Esophagus muscularis mucosa (tissue), 4 donors: ENCODE measurements at regions not wholly inside any gene's neighbourhood (a gene's known extent, or its start where the extent isn't known, plus 50 kb on each side); places are given as distances from the start of the nearest gene placed in this dataset.

ENCODE experiments used
- DNase-seq: peaks from one replicate; pipeline ENCODE4 v3.0.0-alpha.2; 2017; ENCODE audit errors: extremely low spot score
- H3K27ac ChIP-seq, 4 donors: fragments of 200-600 bp; sonication (generic); replicated peaks in 1 of 4; 1 replicate in 3 of 4; 2 replicates in 1 of 4; pipeline ENCODE4 v1.5.1; 2016 to 2019; ENCODE audit warnings: mild to moderate bottlenecking in 1 of 4
- H3K27me3 ChIP-seq, 4 donors: fragments of 200-600 bp; sonication (generic); one replicate each; pipeline versions ENCODE4 v1.5.1 to v1.6.0; 2016 to 2019
- H3K36me3 ChIP-seq, 4 donors: fragments of 200-600 bp; sonication (generic); one replicate each; pipeline ENCODE4 v1.5.1; 2016 to 2019
- H3K4me1 ChIP-seq, 4 donors: fragments of 200-600 bp; sonication (generic); one replicate each; pipeline ENCODE4 v1.5.1; 2016 to 2019
- H3K4me3 ChIP-seq, 4 donors: fragments of 200-600 bp; sonication (generic); 1 replicate in 2 of 4; 2 replicates in 2 of 4; pipeline ENCODE4 v1.5.1; 2016 to 2019; ENCODE audit warnings: mild to moderate bottlenecking in 4 of 4, moderate library complexity in 1 of 4
- H3K9me3 ChIP-seq, 4 donors: fragments of 200-600 bp; sonication (generic); 1 replicate in 3 of 4; 2 replicates in 1 of 4; pipeline ENCODE4 v1.5.1; 2016 to 2019
- CTCF ChIP-seq, 3 experiments: fragments of 200-600 bp in 2 of 3; fragments of 450-650 bp in 1 of 3; sonication (generic) in 2 of 3; IDR thresholded peaks; one replicate each; pipeline ENCODE4 v1.5.1; 2017 to 2019; ENCODE audit warnings: antibody characterized with exemption in 3 of 3, mild to moderate bottlenecking in 2 of 3, moderate library complexity in 1 of 3
- EP300 ChIP-seq: sonication (generic); formaldehyde crosslinking; IDR thresholded peaks from one replicate; pipeline ENCODE4 v1.6.1; 2017; ENCODE audit warnings: antibody characterized with exemption
- POLR2A ChIP-seq: fragments of 450-650 bp; IDR thresholded peaks from one replicate; pipeline ENCODE4 v1.6.1; 2017; ENCODE audit warnings: antibody characterized with exemption, moderate library complexity, mild to moderate bottlenecking, low read depth
- POLR2AphosphoS5 ChIP-seq, 2 donors: sonication (generic); formaldehyde crosslinking; IDR thresholded peaks; one replicate each; pipeline ENCODE4 v1.6.1; 2017; ENCODE audit warnings: antibody characterized with exemption in 2 of 2
- WGBS: methylation state at CpG from one replicate; pipeline ENCODE4 v1.1.5; 2018; 5-methylcytosine and 5-hydroxymethylcytosine counted together
- intact Hi-C: fragments of 100-400 bp; cut with DNase I; formaldehyde crosslinking; loops from one replicate; pipeline ENCODE4 v1.15.1; 2023

DNA sequence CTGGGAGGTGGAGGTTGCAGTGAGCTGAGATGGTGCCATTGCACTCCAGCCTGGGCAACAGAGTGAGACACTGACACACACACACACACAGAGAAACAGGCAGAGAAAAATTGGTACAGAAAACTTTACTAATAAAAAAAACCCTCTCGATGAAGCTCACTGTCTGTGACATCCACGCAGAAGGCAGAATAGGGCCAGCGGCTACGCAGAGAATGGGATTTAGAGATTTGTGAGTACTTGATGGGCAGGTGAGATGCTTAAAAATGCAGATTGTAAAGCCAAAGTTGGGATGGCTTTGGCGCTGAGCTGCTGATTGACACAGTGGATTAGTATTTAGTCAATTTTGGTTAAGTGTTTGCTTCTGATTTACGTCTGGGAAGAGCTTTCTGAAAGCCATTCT, 561.1 kb downstream of the TBC1D22A start:
- Histone ChIP-seq H3K27ac (no peak overlapping the region), H3K9me3 (peaks cover 0 to 30% (median 26%) of the 10 kb centered on the region in 4 donors), H3K4me3 (no peak overlapping the region), H3K27me3 (peaks cover 0 to 41% (median 0%) of the 10 kb centered on the region in 4 donors), H3K36me3 (no peaks in the 10 kb centered on the region), H3K4me1 (no peaks in the 10 kb centered on the region)
- TF ChIP-seq POLR2AphosphoS5 (IDR thresholded peaks at IDR 0.05), result no peak
- no peak for TF ChIP-seq POLR2A
- TF ChIP-seq CTCF (IDR thresholded peaks at IDR 0.05), result no peak
- no peak for TF ChIP-seq EP300
- 71% methylated on average over 6 of the region's 6 CpGs for WGBS
- intact Hi-C loops, result no loop called here
- peak; percentile 74 for DNase-seq

DNA sequence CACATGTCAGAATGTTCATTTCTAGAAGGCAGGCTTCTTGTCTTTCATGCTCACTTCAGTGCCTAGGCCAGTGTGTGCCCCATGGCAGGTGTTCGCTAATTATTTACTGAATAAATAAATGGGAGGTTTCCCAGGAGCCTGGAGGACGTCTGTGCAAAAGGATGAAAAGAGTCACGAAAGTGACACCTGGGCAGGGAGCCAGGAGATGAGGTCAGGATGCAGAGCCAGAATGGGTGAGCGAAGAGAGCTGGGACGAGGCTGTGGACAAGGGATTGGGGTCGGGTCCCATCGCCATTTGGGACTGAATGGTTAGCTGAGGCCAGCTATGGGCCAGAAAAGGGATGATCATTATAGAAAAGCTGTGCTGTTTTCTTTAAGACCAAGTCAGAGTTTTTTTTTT, 560.4 kb downstream of the TBC1D22A start:
- WGBS, result 61% methylated on average over 7 of the region's 7 CpGs
- intact Hi-C loops, result no loop called here
- Histone ChIP-seq H3K4me1 (no peaks in the 10 kb centered on the region), H3K27ac (no peak overlapping the region), H3K36me3 (no peaks in the 10 kb centered on the region), H3K9me3 (peaks cover 0 to 30% (median 26%) of the 10 kb centered on the region in 4 donors), H3K27me3 (peaks cover 0 to 41% (median 0%) of the 10 kb centered on the region in 4 donors), H3K4me3 (no peak overlapping the region)
- peak; percentile 45 for DNase-seq
- TF ChIP-seq EP300, result no peak

DNA sequence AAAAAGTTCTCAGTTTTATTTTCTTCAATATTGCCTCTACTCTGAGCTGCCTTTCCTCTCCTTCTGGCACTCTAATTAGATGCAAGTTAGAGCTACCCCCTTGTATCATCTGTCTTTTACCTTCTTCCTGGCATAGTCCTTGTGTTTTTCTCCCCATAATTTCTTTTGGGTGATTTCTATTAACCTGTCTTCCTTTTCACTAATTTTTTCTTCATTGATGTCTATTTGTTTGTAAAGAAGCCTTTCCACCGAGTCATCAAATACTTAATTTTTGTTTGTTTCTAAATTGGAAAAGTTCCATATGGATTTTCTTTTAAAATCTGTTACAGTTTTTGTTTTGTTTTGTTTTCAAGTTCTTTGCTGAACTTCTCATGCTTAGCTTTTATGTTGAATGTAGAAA, 558.1 kb downstream of the TBC1D22A start:
- H3K36me3 ChIP-seq, result no peaks in the 10 kb centered on the region
- no peak overlapping the region for H3K27ac ChIP-seq
- peaks cover 0 to 30% (median 26%) of the 10 kb centered on the region in 4 donors for H3K9me3 ChIP-seq
- no peak for DNase-seq
- no peak overlapping the region for H3K4me3 ChIP-seq
- no peaks in the 10 kb centered on the region for H3K4me1 ChIP-seq
- TF ChIP-seq POLR2AphosphoS5 (IDR thresholded peaks at IDR 0.05) (no peak), POLR2A (no peak), CTCF (IDR thresholded peaks at IDR 0.05) (no peak), EP300 (no peak)
- intact Hi-C loops, result no loop called here
- 80% methylated on average over 1 of the region's 1 CpG for WGBS
- peaks cover 0 to 46% (median 0%) of the 10 kb centered on the region in 4 donors for H3K27me3 ChIP-seq

DNA sequence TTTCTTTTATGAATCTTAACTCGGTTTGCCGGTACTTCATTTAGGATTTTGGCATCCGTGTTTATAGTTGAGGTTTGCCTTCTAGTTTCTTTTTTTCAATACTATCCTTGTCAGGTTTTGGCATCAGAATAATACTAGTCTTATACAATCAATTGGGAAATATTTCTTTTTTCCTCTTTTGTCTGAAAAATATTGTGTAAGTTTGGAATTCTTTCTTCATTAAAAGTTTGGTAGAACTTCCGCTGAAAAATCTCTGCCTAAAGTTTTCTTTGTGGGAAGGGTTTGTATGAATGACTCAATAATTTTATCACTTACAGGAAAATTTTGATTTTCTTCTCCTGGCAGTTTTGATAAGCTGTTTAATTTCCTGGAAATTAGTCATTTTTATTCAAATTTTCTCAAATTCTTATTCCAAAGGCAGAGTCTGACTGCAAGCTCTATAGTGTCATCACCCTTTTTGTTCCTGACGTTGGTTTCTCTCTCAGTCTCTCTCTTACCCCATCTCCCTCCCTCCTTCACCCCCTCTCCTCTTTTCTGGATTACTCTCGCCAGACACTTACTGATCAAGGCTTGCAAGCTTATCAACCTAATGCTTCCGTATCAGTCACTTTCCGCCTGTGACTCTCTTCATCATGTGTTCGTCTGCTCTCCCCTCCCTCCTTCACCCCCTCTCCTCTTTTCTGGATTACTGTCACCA, 555.7 kb downstream of the TBC1D22A start:
- Histone ChIP-seq H3K9me3 (peaks cover 0 to 30% (median 26%) of the 10 kb centered on the region in 4 donors), H3K4me1 (no peaks in the 10 kb centered on the region), H3K27me3 (peaks cover 0 to 32% (median 0%) of the 10 kb centered on the region in 4 donors), H3K4me3 (no peak overlapping the region), H3K27ac (no peak overlapping the region), H3K36me3 (no peaks in the 10 kb centered on the region)
- intact Hi-C loops, result no loop called here
- no peak for TF ChIP-seq POLR2A
- TF ChIP-seq EP300, result no peak
- TF ChIP-seq POLR2AphosphoS5 (IDR thresholded peaks at IDR 0.05), result no peak
- no peak for TF ChIP-seq CTCF (IDR thresholded peaks at IDR 0.05)
- peak; percentile 34 for DNase-seq
- 73% methylated on average over 9 of the region's 9 CpGs for WGBS

GRCh38 chr22:47315862-47316419, 553.5 kb downstream of the TBC1D22A start:
- Histone ChIP-seq H3K4me1 (no peaks in the 10 kb centered on the region), H3K4me3 (no peak overlapping the region), H3K36me3 (no peaks in the 10 kb centered on the region), H3K9me3 (peaks cover 0 to 26% (median 22%) of the 10 kb centered on the region in 4 donors), H3K27ac (no peak overlapping the region), H3K27me3 (peaks cover 0 to 25% (median 0%) of the 10 kb centered on the region in 4 donors)
- intact Hi-C loops, result no loop called here
- TF ChIP-seq POLR2AphosphoS5 (IDR thresholded peaks at IDR 0.05), result no peak
- no peak for TF ChIP-seq EP300
- TF ChIP-seq CTCF (IDR thresholded peaks at IDR 0.05), result no peak
- TF ChIP-seq POLR2A, result no peak
- 32% methylated on average over 7 of the region's 7 CpGs for WGBS
- peak; percentile 64 for DNase-seq
